SJSA1 (cell line): ENCODE measurements at regions not wholly inside any gene's neighbourhood (a gene's known extent, or its start where the extent isn't known, plus 50 kb on each side); places are given as distances from the start of the nearest gene placed in this dataset.
"Not testable (repeated sequence)": the region's sequence is repeated elsewhere in the genome, so short reads cannot be mapped to it uniquely, and the experiment has no call there.

Experiments used
- DNase-seq, 2 experiments: peaks; one replicate each; pipeline ENCODE4 v3.0.0-alpha.2; 2015 to 2020; ENCODE audit warnings: low spot score in 2 of 2, low read depth in 1 of 2
- H3K27ac ChIP-seq: fragments of 250-450 bp; sonication (Bioruptor Pico); 2 replicates; pipeline ENCODE4 v1.5.1; 2020; ENCODE audit warnings: mild to moderate bottlenecking, moderate library complexity
- H3K27me3 ChIP-seq: fragments of 250-450 bp; sonication (Bioruptor Pico); replicated peaks from 2 replicates; pipeline ENCODE4 v1.5.1; 2020; ENCODE audit warnings: mild to moderate bottlenecking, moderate library complexity
- H3K36me3 ChIP-seq: fragments of 250-450 bp; sonication (Bioruptor Pico); 2 replicates; pipeline ENCODE4 v1.5.1; 2020; ENCODE audit warnings: mild to moderate bottlenecking
- H3K4me1 ChIP-seq: fragments of 250-450 bp; sonication (Bioruptor Pico); replicated peaks from 2 replicates; pipeline ENCODE4 v1.6.1; 2021; ENCODE audit warnings: mild to moderate bottlenecking
- H3K4me3 ChIP-seq: fragments of 250-450 bp; sonication (Bioruptor Pico); 2 replicates; pipeline ENCODE4 v1.5.1; 2020; ENCODE audit warnings: mild to moderate bottlenecking
- H3K9me3 ChIP-seq: fragments of 250-450 bp; sonication (Bioruptor Pico); replicated peaks from 2 replicates; pipeline ENCODE4 v1.5.1; 2020; ENCODE audit warnings: mild to moderate bottlenecking

DNA sequence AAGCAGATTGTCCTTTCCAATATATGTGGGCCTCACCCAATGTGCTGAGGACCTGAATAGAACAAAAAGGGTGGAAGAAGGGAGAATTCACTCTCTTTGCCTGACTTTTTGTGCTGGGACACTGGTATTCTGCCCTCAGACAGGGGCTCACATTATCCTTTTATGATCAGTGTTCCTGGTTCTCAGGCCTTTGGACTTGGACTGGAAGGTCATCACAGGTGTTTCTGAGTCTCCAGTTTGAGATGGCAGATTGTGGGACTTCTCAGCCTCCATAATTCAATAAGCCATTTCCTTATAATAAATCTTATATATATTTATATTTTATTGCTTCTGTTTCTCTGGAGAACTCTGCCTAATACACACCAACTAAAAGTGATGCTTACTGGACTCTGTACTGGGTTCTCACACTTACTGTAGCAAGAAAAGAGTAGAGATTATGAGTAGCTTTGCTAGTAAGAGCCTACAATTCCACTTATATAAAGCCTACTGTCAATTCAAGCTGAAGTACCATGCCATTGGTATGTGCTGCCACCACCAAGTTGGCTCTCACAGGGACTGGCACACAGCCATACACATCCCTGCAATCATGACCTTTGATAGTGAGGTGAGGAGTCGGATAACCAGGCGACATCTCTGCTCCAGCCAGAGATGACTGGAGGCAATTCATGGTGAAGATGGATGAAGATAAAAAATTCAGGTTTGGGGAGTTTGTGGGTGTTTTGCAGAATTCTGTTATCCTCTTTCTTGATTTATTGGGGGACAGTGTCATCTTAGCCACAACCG lies 130.7 kb upstream of the NR3C1 start:
- 0 out of 2 replicates have a peak, but pooled peaks cover 2% of the 10 kb centered on the region for H3K9me3 ChIP-seq
- no peak for DNase-seq
- H3K4me3 ChIP-seq, result no peak overlapping the region
- no peaks in the 10 kb centered on the region for H3K27me3 ChIP-seq
- peaks cover 13% of the 10 kb centered on the region for H3K4me1 ChIP-seq
- no peak overlapping the region for H3K27ac ChIP-seq
- H3K36me3 ChIP-seq, result no peaks in the 10 kb centered on the region

DNA sequence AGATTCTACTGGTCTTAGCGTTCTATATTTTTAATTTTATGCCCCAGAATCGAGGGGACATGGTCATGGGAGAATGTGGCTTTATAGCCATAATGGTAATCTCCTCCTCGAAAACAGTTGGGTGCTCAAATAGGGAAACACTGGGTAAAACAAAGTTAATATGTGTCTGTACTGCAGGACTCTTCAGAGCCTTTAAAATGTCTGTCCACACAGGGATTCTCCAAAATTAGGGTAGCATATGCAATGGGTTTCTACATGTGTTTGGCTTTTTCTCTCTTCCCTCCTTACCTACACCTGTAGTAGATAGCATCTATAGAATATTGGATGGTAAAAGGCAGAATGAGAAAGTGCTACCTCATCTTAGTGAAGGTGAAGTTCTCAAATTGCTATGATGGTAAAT lies 130.0 kb upstream of the NR3C1 start:
- Histone ChIP-seq H3K27me3 (no peaks in the 10 kb centered on the region), H3K36me3 (no peaks in the 10 kb centered on the region), H3K9me3 (no peaks in the 10 kb centered on the region), H3K4me1 (peaks cover 13% of the 10 kb centered on the region), H3K4me3 (no peak overlapping the region), H3K27ac (no peak overlapping the region)
- no peak for DNase-seq

GRCh38 chr5:143527808-143528207 lies 124.3 kb upstream of the NR3C1 start:
- H3K27me3 ChIP-seq, result no peaks in the 10 kb centered on the region
- H3K4me1 ChIP-seq, result peaks cover 9% of the 10 kb centered on the region
- H3K36me3 ChIP-seq, result no peaks in the 10 kb centered on the region
- peak; percentile 52 to 61 for DNase-seq
- H3K27ac ChIP-seq, result 0 out of 2 replicates have a peak overlapping the region, but pooled peaks have one; percentile 32
- no peaks in the 10 kb centered on the region; the same call in 1 of the 2 replicates for H3K9me3 ChIP-seq
- no peak overlapping the region for H3K4me3 ChIP-seq

GRCh38 chr5:143525176-143525575 lies 121.7 kb upstream of the NR3C1 start:
- no peaks in the 10 kb centered on the region for H3K36me3 ChIP-seq
- no peak overlapping the region for H3K4me3 ChIP-seq
- peaks cover 9% of the 10 kb centered on the region for H3K4me1 ChIP-seq
- H3K27ac ChIP-seq, result no peak overlapping the region
- H3K9me3 ChIP-seq, result no peaks in the 10 kb centered on the region; the same call in 1 of the 2 replicates
- no peak for DNase-seq
- H3K27me3 ChIP-seq, result no peaks in the 10 kb centered on the region

- Histone ChIP-seq H3K36me3 (no peaks in the 10 kb centered on the region), H3K27me3 (no peaks in the 10 kb centered on the region), H3K9me3 (no peaks in the 10 kb centered on the region; the same call in 1 of the 2 replicates), H3K4me3 (no peak overlapping the region), H3K27ac (no peak overlapping the region), H3K4me1 (peaks cover 9% of the 10 kb centered on the region)
- no peak for DNase-seq
These were observed 121.0 kb upstream of the NR3C1 start for GRCh38 chr5:143524338-143524945.

- no peak overlapping the region for H3K27ac ChIP-seq
- no peaks in the 10 kb centered on the region for H3K36me3 ChIP-seq
- DNase-seq, result no peak
- no peaks in the 10 kb centered on the region for H3K4me1 ChIP-seq
- H3K4me3 ChIP-seq, result no peak overlapping the region
- no peaks in the 10 kb centered on the region for H3K9me3 ChIP-seq
- no peaks in the 10 kb centered on the region for H3K27me3 ChIP-seq
These were observed 118.4 kb upstream of the NR3C1 start for GRCh38 chr5:143521846-143522400.

GRCh38 chr5:143521141-143521540 lies 117.7 kb upstream of the NR3C1 start:
- Histone ChIP-seq H3K36me3 (no peaks in the 10 kb centered on the region), H3K4me1 (no peaks in the 10 kb centered on the region), H3K27me3 (no peaks in the 10 kb centered on the region), H3K4me3 (no peak overlapping the region), H3K27ac (no peak overlapping the region), H3K9me3 (no peaks in the 10 kb centered on the region)
- DNase-seq, result no peak

GRCh38 chr5:143519215-143519614 lies 115.7 kb upstream of the NR3C1 start:
- not testable (repeated sequence) for H3K27me3 ChIP-seq, H3K36me3 ChIP-seq, H3K4me1 ChIP-seq, H3K4me3 ChIP-seq, H3K9me3 ChIP-seq, DNase-seq, H3K27ac ChIP-seq

DNA sequence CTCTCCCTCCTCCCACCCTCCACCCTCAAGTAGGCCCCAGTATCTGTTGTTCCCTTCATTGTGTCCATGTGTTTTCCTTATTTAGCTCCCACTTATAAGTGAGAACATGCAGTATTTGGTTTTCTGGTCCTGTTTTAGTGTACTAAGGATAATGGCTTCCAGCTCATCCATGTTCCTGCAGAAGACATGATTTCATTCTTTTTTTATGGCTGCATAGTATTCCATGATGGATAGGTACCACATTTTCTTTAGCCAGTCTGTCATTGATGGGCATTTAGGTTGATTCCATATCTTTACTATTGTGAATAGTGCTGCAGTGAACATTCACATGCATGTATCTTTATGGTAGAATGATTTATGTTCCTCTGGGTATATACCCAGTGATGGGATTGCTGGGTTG lies 114.3 kb upstream of the NR3C1 start:
- not testable (repeated sequence) for DNase-seq, H3K27ac ChIP-seq, H3K4me3 ChIP-seq, H3K27me3 ChIP-seq, H3K4me1 ChIP-seq, H3K36me3 ChIP-seq, H3K9me3 ChIP-seq

- Histone ChIP-seq H3K27me3 (no peaks in the 10 kb centered on the region), H3K9me3 (no peaks in the 10 kb centered on the region), H3K36me3 (no peaks in the 10 kb centered on the region), H3K4me3 (no peak overlapping the region), H3K4me1 (no peaks in the 10 kb centered on the region), H3K27ac (no peak overlapping the region)
- DNase-seq, result no peak
These were observed 112.8 kb upstream of the NR3C1 start for GRCh38 chr5:143516249-143516648.

DNA sequence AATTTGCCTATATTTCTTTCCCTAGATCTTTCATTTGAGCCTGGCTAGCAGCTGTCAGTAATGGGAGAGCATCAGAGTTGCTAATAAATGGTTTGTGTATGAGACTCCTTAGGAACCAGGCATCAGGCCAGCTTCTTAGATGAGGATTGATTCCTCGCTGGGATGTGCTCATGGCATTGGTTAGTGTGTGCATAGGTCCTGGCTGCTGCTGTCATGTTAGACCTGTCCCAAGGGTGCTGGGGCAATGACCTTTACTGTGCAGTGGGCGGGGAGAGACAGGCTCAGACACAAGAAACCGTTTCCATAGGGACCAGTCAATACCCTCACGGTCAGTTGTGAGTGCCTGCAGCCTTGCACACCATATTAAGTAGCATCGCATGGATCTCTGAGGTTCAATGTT lies 112.3 kb upstream of the NR3C1 start:
- Histone ChIP-seq H3K27me3 (no peaks in the 10 kb centered on the region), H3K27ac (no peak overlapping the region), H3K4me3 (no peak overlapping the region), H3K36me3 (no peaks in the 10 kb centered on the region), H3K4me1 (no peaks in the 10 kb centered on the region), H3K9me3 (no peaks in the 10 kb centered on the region)
- DNase-seq, result no peak

DNA sequence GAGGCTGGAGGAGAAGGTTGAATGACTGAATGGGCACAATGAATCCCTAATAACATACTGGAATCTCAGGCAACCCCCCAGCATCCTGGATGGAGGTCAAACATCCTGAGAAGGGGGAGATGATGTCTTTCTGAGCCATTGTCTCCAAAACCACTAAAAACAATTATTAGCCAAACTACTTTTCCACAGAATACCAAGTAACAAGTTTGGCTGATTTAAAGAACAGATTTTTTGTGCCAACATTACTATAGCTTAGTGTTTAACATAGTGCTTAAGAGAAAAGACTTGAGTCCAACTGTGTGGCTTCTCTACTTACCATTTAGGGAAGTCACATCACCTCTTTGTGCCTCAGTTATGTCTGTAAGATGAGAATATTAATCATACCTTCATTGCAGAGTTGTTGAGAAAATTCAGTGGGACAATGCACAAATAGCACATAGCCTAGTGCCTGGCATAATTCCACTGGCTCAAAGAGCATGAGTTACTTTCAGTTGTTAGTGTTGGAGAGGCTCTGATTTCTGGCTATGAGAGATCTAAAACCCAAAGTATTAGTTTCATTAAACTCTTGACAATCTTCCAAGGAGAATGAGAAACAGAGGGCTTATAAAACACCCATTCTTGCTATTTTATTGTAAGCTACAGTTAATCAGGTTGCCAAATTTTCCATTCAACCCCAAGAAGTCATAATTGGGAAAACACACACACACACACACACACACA lies 111.3 kb upstream of the NR3C1 start:
- Histone ChIP-seq H3K4me1 (no peaks in the 10 kb centered on the region), H3K27me3 (no peaks in the 10 kb centered on the region), H3K9me3 (no peaks in the 10 kb centered on the region), H3K4me3 (no peak overlapping the region), H3K36me3 (no peaks in the 10 kb centered on the region), H3K27ac (no peak overlapping the region)
- DNase-seq, result no peak

DNA sequence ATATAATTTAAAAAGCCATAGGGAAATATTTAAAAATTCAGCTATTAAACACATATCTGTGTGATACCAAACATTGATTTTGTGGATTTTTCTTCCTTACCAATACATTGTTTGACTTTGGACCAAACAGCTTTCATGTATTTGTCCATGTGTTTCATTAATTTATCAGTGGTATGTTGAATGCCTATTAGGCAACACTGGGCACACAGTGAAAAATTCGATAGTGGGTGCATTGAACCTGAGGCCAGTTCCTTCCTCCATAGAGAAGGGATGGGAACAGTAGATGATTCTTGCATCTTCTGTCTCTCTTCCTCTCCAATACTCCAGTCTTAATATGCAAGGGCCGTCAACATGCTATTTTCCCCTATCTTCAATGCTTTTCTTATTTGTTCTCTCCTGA lies 110.2 kb upstream of the NR3C1 start:
- DNase-seq, result no peak
- Histone ChIP-seq H3K27ac (no peak overlapping the region), H3K4me3 (no peak overlapping the region), H3K36me3 (no peaks in the 10 kb centered on the region), H3K27me3 (no peaks in the 10 kb centered on the region), H3K4me1 (no peaks in the 10 kb centered on the region), H3K9me3 (no peaks in the 10 kb centered on the region)

GRCh38 chr5:143511736-143512135 lies 108.2 kb upstream of the NR3C1 start:
- H3K36me3 ChIP-seq, result no peaks in the 10 kb centered on the region
- H3K9me3 ChIP-seq, result no peaks in the 10 kb centered on the region; the same call in 1 of the 2 replicates
- H3K27ac ChIP-seq, result no peak overlapping the region
- no peak overlapping the region for H3K4me3 ChIP-seq
- H3K4me1 ChIP-seq, result peaks cover 13% of the 10 kb centered on the region
- no peaks in the 10 kb centered on the region for H3K27me3 ChIP-seq
- no peak for DNase-seq
